ENCODE measurements at regions not wholly inside any gene's neighbourhood (a gene's known extent, or its start where the extent isn't known, plus 50 kb on each side); places are given as distances from the start of the nearest gene placed in this dataset.
"Not testable (repeated sequence)": the region's sequence is repeated elsewhere in the genome, so short reads cannot be mapped to it uniquely, and the experiment has no call there.

DNA sequence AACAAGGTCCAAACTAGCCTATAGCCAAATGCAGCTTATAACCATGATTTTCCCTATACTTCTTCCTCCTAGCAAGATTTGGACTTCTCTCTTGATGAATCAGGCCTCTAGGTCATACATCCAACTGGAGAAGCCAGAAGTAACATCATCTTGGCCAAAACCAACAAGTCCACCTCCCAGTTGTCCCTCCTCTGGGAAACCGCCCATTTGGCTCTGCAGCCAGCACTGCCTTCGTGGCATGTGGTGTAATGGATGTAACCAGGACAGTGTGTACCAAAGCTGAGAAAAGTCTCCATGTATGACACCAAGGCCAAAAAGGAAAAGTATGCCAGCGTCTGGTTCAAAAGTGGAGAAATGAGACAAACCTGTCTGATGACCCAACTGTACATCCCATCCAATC is 59.3 kb upstream of the VASH1 start:
- no peak for DNase-seq

DNA sequence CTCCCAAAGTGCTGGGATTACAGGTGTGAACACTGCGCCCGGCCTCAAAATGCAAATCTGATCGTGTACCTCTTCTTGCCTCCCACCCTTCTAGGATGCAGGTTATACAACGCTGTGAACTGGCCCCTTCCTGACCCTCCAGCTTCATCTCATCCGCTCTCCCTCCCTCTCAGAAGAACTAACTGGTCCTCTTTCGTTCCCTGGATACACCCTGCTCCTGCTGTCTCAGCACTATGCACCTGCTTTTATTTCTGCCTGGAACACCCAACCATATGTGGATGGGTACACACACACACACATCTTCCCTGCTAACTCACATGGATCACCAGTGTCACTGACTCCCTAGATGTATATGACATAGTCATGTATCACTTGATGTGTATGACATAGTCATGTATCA is 56.1 kb upstream of the VASH1 start:
- no peak for DNase-seq

GRCh38 chr14:76706207-76706606 is 55.1 kb upstream of the VASH1 start:
- not testable (repeated sequence) for DNase-seq

GRCh38 chr14:76706811-76707210 is 54.5 kb upstream of the VASH1 start:
- no peak for DNase-seq

- DNase-seq = no peak
Observed at GRCh38 chr14:76708028-76708427, 53.2 kb upstream of the VASH1 start.

DNA sequence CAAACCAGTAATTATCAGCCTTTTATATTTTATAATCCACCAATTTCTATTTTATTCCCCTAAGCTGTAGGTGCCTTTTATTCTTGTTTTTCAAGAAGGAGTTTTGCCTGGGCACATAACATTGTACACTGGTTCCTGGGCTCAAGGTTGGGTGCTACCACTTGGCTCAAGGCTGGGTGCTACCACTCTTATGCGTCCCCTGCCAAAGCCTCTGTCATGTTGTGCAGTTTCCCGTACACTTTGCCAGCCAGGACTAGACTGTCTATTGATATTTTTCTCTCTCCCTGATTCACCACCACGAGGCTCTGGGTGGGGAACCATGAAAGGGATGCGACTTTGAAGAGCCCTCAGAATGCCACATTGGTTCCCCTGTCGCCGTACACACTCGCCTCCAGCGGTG is 52.5 kb upstream of the VASH1 start:
- DNase-seq = no peak

DNA sequence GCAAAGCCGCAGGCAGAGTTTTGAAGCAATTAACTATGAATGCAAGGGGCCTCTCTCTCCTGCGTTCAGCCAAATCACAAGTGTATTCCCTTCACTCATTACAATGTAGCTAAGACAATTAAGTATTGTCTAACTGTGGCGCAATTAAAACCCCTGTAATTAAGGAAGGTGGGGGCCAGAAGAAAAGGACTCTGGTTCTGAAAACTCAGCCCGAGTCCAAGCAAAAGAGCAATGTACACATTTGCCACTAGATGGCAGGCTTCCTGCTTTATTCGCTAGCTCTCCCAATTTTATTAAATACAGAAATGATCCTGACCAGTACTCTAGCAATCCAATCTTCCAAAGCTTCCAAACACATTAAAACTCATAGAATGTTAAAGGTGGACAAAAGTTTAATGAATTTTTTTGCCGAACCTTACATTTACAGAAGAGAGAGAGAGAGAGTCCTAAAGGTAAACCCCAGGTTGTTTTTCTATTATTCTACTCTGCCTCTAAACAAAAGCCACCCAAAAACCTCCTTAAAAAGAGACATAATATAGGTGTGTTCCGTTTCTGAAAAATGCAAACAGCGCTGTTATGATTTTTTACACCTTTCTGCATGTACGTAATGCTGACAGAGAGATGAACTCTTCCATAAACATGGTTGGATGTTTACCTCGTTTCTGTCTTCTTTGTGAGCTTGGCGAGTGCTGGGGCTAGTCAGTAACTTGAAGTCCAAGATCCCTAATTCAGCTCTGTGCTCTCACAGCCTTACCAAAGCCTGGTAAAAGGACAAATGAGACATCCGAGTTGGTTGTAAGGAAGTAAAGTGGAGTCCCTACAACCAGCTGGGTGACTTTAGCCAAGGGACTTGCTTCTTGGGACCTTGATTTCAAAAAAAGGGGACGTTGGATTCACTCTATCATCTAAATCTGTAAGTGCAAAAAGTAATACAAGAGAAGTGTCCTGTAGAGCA is 50.9 kb upstream of the VASH1 start:
- DNase-seq = peak; percentile 7

All from DMS153 (cell line).